Gastrocnemius medialis (tissue), 4 donors: ENCODE measurements at regions not wholly inside any gene's neighbourhood (a gene's known extent, or its start where the extent isn't known, plus 50 kb on each side); places are given as distances from the start of the nearest gene placed in this dataset.

Experiments used
- POLR2A ChIP-seq, 2 donors: fragments of 450-650 bp; IDR thresholded peaks; one replicate each; pipeline ENCODE4 v1.6.1; 2017; ENCODE audit warnings: antibody characterized with exemption in 2 of 2, mild to moderate bottlenecking in 2 of 2, moderate library complexity in 2 of 2
- TF ChIP-seq, protein P1 (sequence below), 5 experiments: fragments of 450-650 bp in 3 of 5; fragments of 200-600 bp in 2 of 5; sonication (generic) in 2 of 5; IDR thresholded peaks in 4 of 5; conservative IDR thresholded peaks in 1 of 5; 1 replicate in 4 of 5; 2 replicates in 1 of 5; pipeline ENCODE4 v1.5.1; 2016 to 2019; ENCODE audit warnings: antibody characterized with exemption in 5 of 5, mild to moderate bottlenecking in 3 of 5, moderate library complexity in 3 of 5

GRCh38 chr9:90249094-90249493 lies 393.5 kb downstream of the DIRAS2 start:
- no peak for TF ChIP-seq POLR2A (IDR thresholded peaks at IDR 0.05)
- TF ChIP-seq, protein P1, sequence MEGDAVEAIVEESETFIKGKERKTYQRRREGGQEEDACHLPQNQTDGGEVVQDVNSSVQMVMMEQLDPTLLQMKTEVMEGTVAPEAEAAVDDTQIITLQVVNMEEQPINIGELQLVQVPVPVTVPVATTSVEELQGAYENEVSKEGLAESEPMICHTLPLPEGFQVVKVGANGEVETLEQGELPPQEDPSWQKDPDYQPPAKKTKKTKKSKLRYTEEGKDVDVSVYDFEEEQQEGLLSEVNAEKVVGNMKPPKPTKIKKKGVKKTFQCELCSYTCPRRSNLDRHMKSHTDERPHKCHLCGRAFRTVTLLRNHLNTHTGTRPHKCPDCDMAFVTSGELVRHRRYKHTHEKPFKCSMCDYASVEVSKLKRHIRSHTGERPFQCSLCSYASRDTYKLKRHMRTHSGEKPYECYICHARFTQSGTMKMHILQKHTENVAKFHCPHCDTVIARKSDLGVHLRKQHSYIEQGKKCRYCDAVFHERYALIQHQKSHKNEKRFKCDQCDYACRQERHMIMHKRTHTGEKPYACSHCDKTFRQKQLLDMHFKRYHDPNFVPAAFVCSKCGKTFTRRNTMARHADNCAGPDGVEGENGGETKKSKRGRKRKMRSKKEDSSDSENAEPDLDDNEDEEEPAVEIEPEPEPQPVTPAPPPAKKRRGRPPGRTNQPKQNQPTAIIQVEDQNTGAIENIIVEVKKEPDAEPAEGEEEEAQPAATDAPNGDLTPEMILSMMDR (IDR thresholded peaks at IDR 0.05 in 4 of 5, conservative IDR thresholded peaks at IDR 0.05 in 1 of 5), result no peak
